Right lobe of liver (tissue), 4 donors: ENCODE measurements at regions not wholly inside any gene's neighbourhood (a gene's known extent, or its start where the extent isn't known, plus 50 kb on each side); places are given as distances from the start of the nearest gene placed in this dataset.

Source experiments
- CTCF ChIP-seq, 4 donors: fragments of 200-600 bp in 3 of 4; fragments of 450-650 bp in 1 of 4; IDR thresholded peaks; one replicate each; pipeline versions ENCODE4 v1.5.1 to v1.8.0; 2016 to 2022; ENCODE audit warnings: antibody characterized with exemption in 4 of 4, mild to moderate bottlenecking in 2 of 4
- POLR2A ChIP-seq: fragments of 450-650 bp; IDR thresholded peaks from one replicate; pipeline ENCODE4 v1.6.1; 2017; ENCODE audit warnings: antibody characterized with exemption, mild to moderate bottlenecking
- donor health status: DM: no; HTN: no; CAD: no.
- donor health status: DM: no; HTN: no; CAD: no.
- donor health status: DM: no; HTN: yes; CAD: no.

GRCh38 chr6:139494376-139494990, 120.0 kb upstream of the CITED2 start:
- TF ChIP-seq CTCF (IDR thresholded peaks at IDR 0.05) (no peak), POLR2A (no peak)
